GM19455 (cell line): ENCODE measurements at regions not wholly inside any gene's neighbourhood (a gene's known extent, or its start where the extent isn't known, plus 50 kb on each side); places are given as distances from the start of the nearest gene placed in this dataset.

Experiments used
- ATAC-seq: cut with Tn5 transposase; IDR thresholded peaks from one replicate; pipeline ENCODE4 v1.9.1; 2021; ENCODE audit not compliant: unreplicated experiment

DNA sequence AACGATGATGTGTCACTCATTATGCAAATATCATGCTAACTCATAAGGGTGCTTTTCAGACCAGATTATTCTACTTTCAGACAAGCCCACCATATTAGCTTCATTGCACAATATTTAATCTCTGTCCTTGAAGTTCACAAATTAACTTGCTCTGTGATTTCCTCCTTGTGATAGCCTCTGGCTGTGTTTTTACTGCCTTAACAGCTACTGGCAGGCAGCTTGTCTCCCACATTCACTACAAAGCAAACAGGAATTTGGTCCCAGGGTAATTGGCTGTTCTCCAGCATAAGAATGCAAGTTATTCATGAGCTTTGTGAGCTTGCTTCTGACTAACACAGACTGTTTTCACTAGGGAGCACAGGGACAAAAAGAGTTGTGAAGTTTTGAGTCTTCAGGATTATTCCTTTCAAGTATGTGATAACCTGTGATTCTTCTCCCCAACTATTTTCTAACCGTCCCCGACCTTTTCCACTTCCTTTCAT lies 87.9 kb upstream of the HMCN1 start:
- ATAC-seq = no peak

DNA sequence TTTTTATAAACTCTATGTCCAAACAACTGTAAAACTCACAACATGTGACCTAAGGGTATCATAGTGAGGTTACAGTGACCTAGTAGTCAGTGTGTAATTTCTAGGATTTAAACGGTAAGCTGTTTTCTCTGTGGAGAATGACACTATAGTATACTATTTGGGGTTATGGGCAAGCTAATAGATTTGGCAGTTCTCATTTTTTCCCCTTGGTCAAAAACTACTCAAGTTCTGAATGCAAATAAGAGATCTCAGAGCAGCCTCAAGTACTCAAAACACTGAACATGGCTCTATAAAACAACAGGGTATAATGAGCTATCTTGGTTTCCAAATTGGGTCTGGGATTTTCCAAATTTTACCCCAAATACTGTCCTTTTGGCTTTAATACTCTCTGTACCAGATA lies 88.5 kb upstream of the HMCN1 start:
- ATAC-seq = no peak

- no peak for ATAC-seq
These were observed 89.0 kb upstream of the HMCN1 start for GRCh38 chr1:185645162-185645640.

DNA sequence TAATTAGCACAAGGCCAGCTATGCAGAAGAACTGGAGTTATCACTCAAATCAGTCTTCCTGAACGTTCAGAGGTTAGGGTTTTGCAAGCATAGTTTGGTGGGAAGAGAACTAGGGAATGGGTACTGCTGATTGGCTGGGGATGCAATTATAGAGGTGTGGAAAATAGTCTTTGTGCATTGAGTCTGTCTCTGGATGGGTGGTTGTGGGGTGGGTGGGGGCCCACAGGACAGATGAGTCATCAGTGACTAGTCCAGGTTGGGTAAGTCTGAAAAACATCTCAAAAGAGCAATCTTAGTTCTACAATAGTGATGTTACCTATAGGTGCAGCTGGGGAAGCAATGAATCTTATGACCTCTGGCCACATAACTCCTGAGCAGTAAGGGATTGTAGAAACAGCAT lies 89.7 kb upstream of the HMCN1 start:
- ATAC-seq = no peak

DNA sequence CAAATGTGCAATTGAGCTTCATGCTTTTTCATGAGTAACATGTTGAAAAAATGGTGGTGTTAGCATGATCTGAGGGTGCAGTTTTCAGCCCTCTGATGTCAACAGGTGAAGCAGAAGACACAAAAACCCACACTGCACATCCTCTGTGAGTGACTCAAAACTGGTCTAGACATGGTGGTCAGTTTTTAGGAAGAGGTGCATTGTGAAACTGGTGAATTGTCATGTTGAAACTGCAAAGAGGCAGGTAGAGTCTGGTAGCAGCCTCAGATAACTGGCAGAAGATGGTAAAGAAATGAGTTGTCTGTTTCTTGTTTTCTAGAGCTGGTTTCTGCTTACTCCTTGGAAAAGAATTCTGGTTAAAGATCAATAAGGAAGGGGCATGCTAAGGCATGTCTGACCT lies 97.3 kb upstream of the HMCN1 start:
- ATAC-seq = peak; percentile 100

GRCh38 chr1:185634704-185635103 lies 99.5 kb upstream of the HMCN1 start:
- no peak for ATAC-seq

GRCh38 chr1:185632659-185633423 lies 101.3 kb upstream of the HMCN1 start:
- no peak for ATAC-seq

- no peak for ATAC-seq
These were observed 102.3 kb upstream of the HMCN1 start for GRCh38 chr1:185631843-185632242.

DNA sequence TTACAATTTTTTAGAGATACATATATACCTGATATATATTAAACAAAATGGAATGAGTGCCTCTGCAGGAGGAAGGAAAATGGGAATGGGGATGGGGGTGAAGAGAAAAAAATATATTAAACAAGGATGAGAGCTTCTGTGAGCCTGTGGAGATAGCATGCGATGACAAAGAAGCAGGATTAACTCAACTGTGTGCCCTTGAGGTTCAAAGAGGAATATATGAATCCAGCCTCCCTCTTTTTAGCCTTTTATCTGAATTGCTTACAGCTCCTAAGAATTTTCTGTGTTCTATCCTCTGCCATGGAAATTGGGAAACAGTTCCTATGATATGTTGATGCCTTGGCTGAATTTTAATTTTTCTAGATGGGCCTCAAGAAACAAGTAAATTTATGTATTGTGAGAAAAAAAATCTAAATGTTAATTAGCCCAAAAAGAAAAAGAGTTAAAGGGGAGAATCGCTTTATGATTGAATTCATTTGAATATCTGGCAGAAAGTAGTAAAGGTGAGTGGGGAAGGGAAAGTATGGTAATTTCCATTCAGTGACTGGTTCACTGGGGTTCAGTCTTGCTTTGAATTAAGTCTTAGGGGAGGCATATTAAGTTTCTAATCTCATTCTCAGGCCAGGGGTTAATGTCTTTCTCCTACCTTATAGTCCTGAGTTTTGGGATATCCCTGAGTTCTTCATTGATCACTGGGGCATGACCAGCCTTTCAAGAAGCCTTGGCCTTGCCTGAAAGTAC lies 106.3 kb upstream of the HMCN1 start:
- no peak for ATAC-seq

DNA sequence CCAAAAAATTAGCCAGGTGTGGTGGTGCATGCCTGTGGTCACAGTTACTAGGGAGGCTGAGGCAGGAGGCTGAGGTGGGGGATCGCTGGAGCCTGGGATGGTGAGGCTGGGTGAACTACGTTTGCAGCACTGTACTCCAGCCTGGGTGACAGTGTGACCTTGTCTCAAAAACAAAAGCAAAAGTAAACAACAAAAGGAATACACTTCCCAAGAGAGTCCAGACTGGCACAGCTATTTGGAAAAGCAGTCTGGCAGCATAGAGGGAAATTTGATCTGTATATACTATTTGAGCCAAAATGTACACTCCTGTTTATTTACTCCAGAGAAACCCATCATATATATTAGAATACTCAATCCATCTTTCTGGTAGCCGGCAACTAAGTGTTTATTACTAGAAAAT lies 107.0 kb upstream of the HMCN1 start:
- no peak for ATAC-seq

DNA sequence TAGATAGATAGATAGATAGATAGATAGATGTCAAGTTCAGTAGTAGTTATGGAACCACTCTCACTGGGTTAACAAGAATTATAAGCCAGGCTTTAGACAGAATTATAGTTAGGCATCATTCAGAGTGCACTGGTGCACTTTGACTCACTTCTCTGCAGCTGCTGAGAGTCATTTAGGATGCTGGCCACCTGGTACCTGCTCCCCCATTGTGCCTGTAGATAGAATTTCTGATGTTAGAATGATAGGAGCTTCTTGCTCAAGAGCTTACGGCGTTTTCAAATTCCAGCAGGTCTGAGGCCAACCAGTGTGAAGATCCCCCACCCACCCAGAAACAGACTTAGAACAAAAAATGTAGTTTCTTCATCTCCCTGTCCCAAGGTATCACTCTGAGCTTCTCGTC lies 107.8 kb upstream of the HMCN1 start:
- ATAC-seq = no peak

DNA sequence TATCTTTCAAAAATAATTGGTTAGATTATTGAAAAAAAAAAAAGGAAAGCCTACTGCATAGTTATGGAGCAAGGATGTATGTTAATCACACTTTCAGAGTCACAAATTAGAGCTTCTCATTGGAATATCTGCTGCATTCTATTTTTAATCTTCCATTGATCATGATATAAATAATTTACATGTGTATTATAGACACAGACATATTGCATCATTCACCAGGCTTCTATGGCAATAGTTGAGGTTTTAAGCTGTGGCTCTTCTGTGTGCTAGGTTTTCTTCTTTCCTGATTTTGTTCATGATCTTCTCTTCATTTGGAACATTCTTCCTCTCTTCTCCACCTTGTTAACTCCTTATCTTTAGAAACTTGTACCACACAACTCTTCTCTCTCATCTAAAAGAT lies 123.2 kb upstream of the HMCN1 start:
- ATAC-seq = no peak

DNA sequence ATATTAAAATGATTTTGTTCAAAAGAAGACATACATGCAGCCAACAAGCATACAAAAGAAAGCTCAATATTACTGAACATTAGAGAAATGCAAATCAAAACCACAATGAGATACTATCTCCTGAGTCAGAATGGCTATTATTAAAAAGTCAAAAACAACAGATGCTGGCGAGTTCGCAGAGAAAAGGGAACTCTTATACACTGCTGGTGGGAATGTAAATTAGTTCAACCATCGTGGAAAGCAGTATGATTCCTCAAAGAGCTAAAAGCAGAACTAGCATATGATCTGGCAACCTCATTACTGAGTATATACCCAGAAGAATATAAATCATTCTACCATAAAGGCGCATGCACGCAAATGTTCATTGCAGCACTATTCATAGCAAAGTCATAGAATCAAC lies 126.0 kb upstream of the HMCN1 start:
- no peak for ATAC-seq

DNA sequence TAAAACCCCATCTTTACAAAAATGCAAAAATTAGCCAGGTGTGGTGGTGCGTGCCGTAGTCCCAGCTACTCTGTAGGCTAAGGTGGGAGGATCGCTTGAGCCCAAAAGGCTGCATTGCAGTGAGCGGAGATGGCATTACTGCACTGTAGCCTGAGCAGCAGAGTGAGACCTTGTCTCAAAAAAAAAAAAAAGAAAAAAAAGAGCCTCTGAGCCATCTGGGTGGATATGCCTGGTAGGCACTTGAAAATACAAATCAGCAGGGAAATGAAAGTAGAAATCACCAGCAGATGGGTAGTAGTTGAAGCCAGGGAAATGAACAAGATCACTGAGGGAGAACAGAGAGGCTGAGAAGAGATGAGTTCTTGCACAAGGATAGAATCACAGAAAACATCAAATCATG lies 131.0 kb upstream of the HMCN1 start:
- peak; percentile 44 for ATAC-seq

GRCh38 chr1:185601189-185601588 lies 133.0 kb upstream of the HMCN1 start:
- peak; percentile 45 for ATAC-seq

DNA sequence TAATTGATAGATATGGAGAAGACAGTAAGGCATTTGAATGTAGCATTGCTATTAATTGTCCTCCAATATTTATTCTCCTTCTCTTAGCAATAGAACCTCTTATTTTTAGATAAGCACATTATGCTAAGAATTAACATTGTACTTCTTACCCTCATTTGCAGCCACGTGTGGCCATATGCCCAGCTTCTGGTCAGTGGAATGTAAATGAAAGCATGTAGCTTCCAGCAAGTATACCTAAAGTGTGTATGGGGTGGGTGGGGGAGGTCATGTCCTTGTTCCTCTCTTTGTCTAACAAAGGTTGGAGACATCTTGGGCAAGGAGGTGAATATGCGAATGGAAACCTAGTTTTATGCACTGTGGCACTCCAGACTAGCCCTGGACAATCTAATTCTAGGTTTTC lies 133.6 kb upstream of the HMCN1 start:
- no peak for ATAC-seq

DNA sequence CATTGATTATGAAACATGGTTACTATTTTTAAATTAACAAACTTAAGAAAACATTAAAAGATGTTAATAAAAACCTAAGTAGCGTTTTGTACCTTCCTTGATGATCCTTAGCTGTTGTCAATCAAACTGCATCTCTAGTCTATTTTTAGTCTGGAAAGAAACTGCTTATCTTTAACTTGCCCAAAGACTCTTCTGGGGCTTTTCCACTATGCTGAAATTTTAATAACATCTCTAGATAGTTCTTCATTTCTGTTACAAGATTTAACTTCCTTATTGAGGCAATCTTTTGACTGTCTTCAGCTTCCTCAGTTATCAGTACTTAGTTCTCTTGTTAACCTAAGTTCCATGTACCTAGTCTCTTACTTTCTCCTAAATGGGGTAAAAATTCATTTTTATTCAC lies 135.9 kb upstream of the HMCN1 start:
- no peak for ATAC-seq

GRCh38 chr1:185595835-185596667 lies 138.1 kb upstream of the HMCN1 start:
- ATAC-seq = peak; percentile 83

GRCh38 chr1:185594786-185595410 lies 139.3 kb upstream of the HMCN1 start:
- no peak for ATAC-seq

DNA sequence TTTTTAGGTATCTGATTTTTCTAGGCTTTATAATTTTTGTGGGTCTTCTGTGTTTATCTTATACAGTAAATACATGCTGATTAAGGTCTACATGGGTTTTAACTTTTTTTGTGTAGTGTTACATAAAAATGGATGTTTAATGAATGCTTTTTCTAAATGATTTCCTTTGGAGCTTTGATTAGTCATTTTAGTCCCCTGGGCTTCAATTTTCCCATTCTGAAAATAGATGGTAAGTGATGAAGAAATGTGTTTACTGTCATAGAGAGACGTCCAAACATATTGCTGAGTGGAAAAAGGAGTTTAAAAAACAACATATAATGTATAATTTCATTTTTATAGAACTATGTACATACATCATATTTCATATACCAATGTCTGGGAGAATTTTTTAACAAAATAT lies 140.9 kb upstream of the HMCN1 start:
- no peak for ATAC-seq

DNA sequence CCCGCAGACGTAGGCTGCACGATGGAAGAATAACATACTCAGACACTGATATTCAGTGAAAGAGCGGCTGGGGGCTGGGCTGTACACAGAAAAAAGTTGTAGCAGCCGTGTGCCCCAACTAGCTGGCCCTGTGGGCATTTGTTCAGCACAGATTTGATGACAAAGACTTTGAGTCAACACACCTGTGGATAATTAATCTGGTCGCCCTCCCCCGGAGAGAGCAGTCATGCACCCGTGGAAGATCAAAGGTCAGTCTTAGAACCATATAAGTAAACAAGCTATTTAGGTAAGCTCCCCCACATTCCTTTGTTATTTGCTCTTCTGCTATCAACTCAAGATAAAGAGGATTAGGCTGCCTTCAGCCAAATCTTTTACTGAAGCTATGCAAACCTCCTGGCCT lies 148.4 kb upstream of the HMCN1 start:
- ATAC-seq = no peak
